Memory B cell (primary cell): ENCODE measurements at regions not wholly inside any gene's neighbourhood (a gene's known extent, or its start where the extent isn't known, plus 50 kb on each side); places are given as distances from the start of the nearest gene placed in this dataset.
"Not testable (repeated sequence)": the region's sequence is repeated elsewhere in the genome, so short reads cannot be mapped to it uniquely, and the experiment has no call there.

Experiments
- ATAC-seq: fragments of 150-1000 bp; cut with Tn5 transposase; 2 replicates; pipeline ENCODE4 v1.10.0; 2021; ENCODE audit warnings: low read depth, mild to moderate bottlenecking, moderate library complexity
- DNase-seq, 2 donors: peaks; one replicate each; pipeline ENCODE4 v3.0.0; 2022; ENCODE audit warnings: low spot score in 2 of 2
- H3K27ac Mint-ChIP-seq: one replicate; pipeline ENCODE4 v1.8.0; 2022; ENCODE audit warnings: mild to moderate bottlenecking, moderate library complexity, mixed read lengths
- H3K27me3 Mint-ChIP-seq: one replicate; pipeline ENCODE4 v1.8.0; 2022; ENCODE audit warnings: mixed read lengths
- H3K36me3 Mint-ChIP-seq: one replicate; pipeline ENCODE4 v1.8.0; 2022; ENCODE audit warnings: mild to moderate bottlenecking, mixed read lengths
- H3K4me1 Mint-ChIP-seq: one replicate; pipeline ENCODE4 v1.8.0; 2022; ENCODE audit warnings: mixed read lengths
- H3K4me3 Mint-ChIP-seq: one replicate; pipeline ENCODE4 v1.8.0; 2022; ENCODE audit warnings: mild to moderate bottlenecking, moderate library complexity, mixed read lengths
- H3K9me3 Mint-ChIP-seq: one replicate; pipeline ENCODE4 v1.8.0; 2022; ENCODE audit warnings: mixed read lengths

GRCh38 chr21:7947422-7947821, 2574.0 kb upstream of the TPTE start:
- Mint-ChIP-seq H3K9me3 (peaks cover 98% of the 10 kb centered on the region), H3K27me3 (no peaks in the 10 kb centered on the region), H3K36me3 (peaks cover 91% of the 10 kb centered on the region), H3K4me1 (peaks cover 6% of the 10 kb centered on the region), H3K4me3 (no peak overlapping the region), H3K27ac (no peak overlapping the region)
- DNase-seq (no peak), ATAC-seq (no peak)

- ATAC-seq, DNase-seq, H3K4me1 Mint-ChIP-seq, H3K27me3 Mint-ChIP-seq, H3K27ac Mint-ChIP-seq, H3K4me3 Mint-ChIP-seq: not testable (repeated sequence)
- H3K36me3 Mint-ChIP-seq = peaks cover 93% of the 10 kb centered on the region
- H3K9me3 Mint-ChIP-seq = peaks cover 98% of the 10 kb centered on the region
Observed at GRCh38 chr21:7948727-7949126, 2572.7 kb upstream of the TPTE start.

GRCh38 chr21:7949882-7950281, 2571.5 kb upstream of the TPTE start:
- H3K27me3 Mint-ChIP-seq, H3K27ac Mint-ChIP-seq, ATAC-seq, H3K4me1 Mint-ChIP-seq, DNase-seq, H3K4me3 Mint-ChIP-seq: not testable (repeated sequence)
- peaks cover 88% of the 10 kb centered on the region for H3K36me3 Mint-ChIP-seq
- H3K9me3 Mint-ChIP-seq = peaks cover 98% of the 10 kb centered on the region

- H3K36me3 Mint-ChIP-seq = peaks cover 89% of the 10 kb centered on the region
- no peak overlapping the region for H3K27ac Mint-ChIP-seq
- H3K9me3 Mint-ChIP-seq = peaks cover 99% of the 10 kb centered on the region
- DNase-seq = no peak
- no peak for ATAC-seq
- peaks cover 4% of the 10 kb centered on the region for H3K4me1 Mint-ChIP-seq
- no peaks in the 10 kb centered on the region for H3K27me3 Mint-ChIP-seq
- no peak overlapping the region for H3K4me3 Mint-ChIP-seq
Observed at GRCh38 chr21:7951854-7952519, 2569.4 kb upstream of the TPTE start.

GRCh38 chr21:7952648-7953047, 2568.7 kb upstream of the TPTE start:
- H3K9me3 Mint-ChIP-seq = peaks cover 99% of the 10 kb centered on the region
- H3K4me1 Mint-ChIP-seq = peaks cover 4% of the 10 kb centered on the region
- no peaks in the 10 kb centered on the region for H3K27me3 Mint-ChIP-seq
- no peak overlapping the region for H3K4me3 Mint-ChIP-seq
- ATAC-seq (no peak), DNase-seq (no peak)
- peaks cover 89% of the 10 kb centered on the region for H3K36me3 Mint-ChIP-seq
- H3K27ac Mint-ChIP-seq = no peak overlapping the region

GRCh38 chr21:7953058-7953457, 2568.3 kb upstream of the TPTE start:
- ATAC-seq (no peak), DNase-seq (no peak)
- Mint-ChIP-seq H3K27ac (no peak overlapping the region), H3K4me3 (no peak overlapping the region), H3K9me3 (peaks cover 98% of the 10 kb centered on the region), H3K36me3 (peaks cover 89% of the 10 kb centered on the region), H3K27me3 (no peaks in the 10 kb centered on the region), H3K4me1 (peaks cover 4% of the 10 kb centered on the region)

GRCh38 chr21:7955358-7956073, 2565.9 kb upstream of the TPTE start:
- DNase-seq, H3K4me3 Mint-ChIP-seq, ATAC-seq, H3K4me1 Mint-ChIP-seq, H3K27ac Mint-ChIP-seq, H3K27me3 Mint-ChIP-seq: not testable (repeated sequence)
- Mint-ChIP-seq H3K36me3 (peaks cover 67% of the 10 kb centered on the region), H3K9me3 (peaks cover 76% of the 10 kb centered on the region)

GRCh38 chr21:7956074-7956452, 2565.3 kb upstream of the TPTE start:
- Mint-ChIP-seq H3K9me3 (peaks cover 70% of the 10 kb centered on the region), H3K36me3 (peaks cover 61% of the 10 kb centered on the region)
- not testable (repeated sequence) for H3K4me3 Mint-ChIP-seq, H3K4me1 Mint-ChIP-seq, H3K27ac Mint-ChIP-seq, ATAC-seq, DNase-seq, H3K27me3 Mint-ChIP-seq

GRCh38 chr21:7956998-7957712, 2564.2 kb upstream of the TPTE start:
- H3K27me3 Mint-ChIP-seq, H3K27ac Mint-ChIP-seq, DNase-seq, H3K4me3 Mint-ChIP-seq, H3K4me1 Mint-ChIP-seq, ATAC-seq: not testable (repeated sequence)
- peaks cover 59% of the 10 kb centered on the region for H3K9me3 Mint-ChIP-seq
- H3K36me3 Mint-ChIP-seq = peaks cover 51% of the 10 kb centered on the region

GRCh38 chr21:7957713-7958064, 2563.7 kb upstream of the TPTE start:
- Mint-ChIP-seq H3K36me3 (peaks cover 46% of the 10 kb centered on the region), H3K27me3 (no peaks in the 10 kb centered on the region), H3K27ac (no peak overlapping the region), H3K4me3 (no peak overlapping the region), H3K9me3 (peaks cover 56% of the 10 kb centered on the region), H3K4me1 (peaks cover 4% of the 10 kb centered on the region)
- DNase-seq (no peak), ATAC-seq (no peak)
